Trophoblast cell (in vitro differentiated cells and primary cell): ENCODE measurements at regions not wholly inside any gene's neighbourhood (a gene's known extent, or its start where the extent isn't known, plus 50 kb on each side); places are given as distances from the start of the nearest gene placed in this dataset.
"Not testable (repeated sequence)": the region's sequence is repeated elsewhere in the genome, so short reads cannot be mapped to it uniquely, and the experiment has no call there.

Experiments used
- DNase-seq, 2 donors: peaks; one replicate each; pipeline ENCODE4 v3.0.0-alpha.2; 2016
- H2AFZ ChIP-seq: 2 replicates; pipeline ENCODE4 v1.6.1; 2013; ENCODE audit warnings: low read length, moderate library complexity, mild to moderate bottlenecking; ENCODE audit not compliant: insufficient read depth, poor library complexity
- H2AK5ac ChIP-seq: 2 replicates; pipeline ENCODE4 v1.6.1; 2013; ENCODE audit warnings: mild to moderate bottlenecking, low read length
- H2BK120ac ChIP-seq: 2 replicates; pipeline ENCODE4 v1.6.1; 2013; ENCODE audit warnings: low read length, mild to moderate bottlenecking, moderate library complexity; ENCODE audit not compliant: insufficient read depth, poor library complexity
- H2BK12ac ChIP-seq: 2 replicates; pipeline ENCODE4 v1.6.1; 2013; ENCODE audit warnings: mild to moderate bottlenecking, low read length, moderate library complexity
- H2BK5ac ChIP-seq: 2 replicates; pipeline ENCODE4 v1.6.1; 2013; ENCODE audit warnings: low read length, low read depth, moderate library complexity, mild to moderate bottlenecking; ENCODE audit not compliant: poor library complexity
- H3K14ac ChIP-seq: 2 replicates; pipeline ENCODE4 v1.6.1; 2013; ENCODE audit warnings: mild to moderate bottlenecking, low read length
- H3K18ac ChIP-seq: 2 replicates; pipeline ENCODE4 v1.6.1; 2013; ENCODE audit warnings: mild to moderate bottlenecking, low read length
- H3K23ac ChIP-seq: 2 replicates; pipeline ENCODE4 v1.6.1; 2013; ENCODE audit warnings: low read length
- H3K27ac ChIP-seq: 2 replicates; pipeline ENCODE4 v1.5.1; 2013; ENCODE audit warnings: low read depth, mild to moderate bottlenecking, inconsistent platforms, low read length, moderate library complexity
- H3K27me3 ChIP-seq: 2 replicates; pipeline ENCODE4 v1.6.1; 2013; ENCODE audit warnings: inconsistent platforms, mild to moderate bottlenecking, low read length, moderate library complexity; ENCODE audit not compliant: insufficient read depth
- H3K36me3 ChIP-seq, 2 experiments: 1 replicate in 1 of 2; 2 replicates in 1 of 2; pipeline ENCODE4 v1.6.1; 2013; ENCODE audit warnings: low read length in 2 of 2, mild to moderate bottlenecking in 2 of 2, moderate library complexity in 1 of 2; ENCODE audit not compliant: insufficient read depth in 2 of 2, control insufficient read depth in 1 of 2
- H3K4ac ChIP-seq: 2 replicates; pipeline ENCODE4 v1.6.1; 2013; ENCODE audit warnings: low read depth, mild to moderate bottlenecking, low read length, moderate library complexity
- H3K4me1 ChIP-seq, 2 experiments: 1 replicate in 1 of 2; 2 replicates in 1 of 2; pipeline ENCODE4 v1.6.1; 2013; ENCODE audit warnings: low read length in 2 of 2, mild to moderate bottlenecking in 2 of 2, moderate library complexity in 1 of 2; ENCODE audit not compliant: insufficient read depth in 2 of 2, control insufficient read depth in 1 of 2
- H3K4me2 ChIP-seq: 2 replicates; pipeline ENCODE4 v1.6.1; 2013; ENCODE audit warnings: inconsistent platforms, mild to moderate bottlenecking, low read length, moderate library complexity
- H3K4me3 ChIP-seq: 2 replicates; pipeline ENCODE4 v1.5.1; 2013; ENCODE audit warnings: mild to moderate bottlenecking, low read depth, low read length, inconsistent platforms
- H3K79me1 ChIP-seq: one replicate; pipeline ENCODE4 v1.6.1; 2013; ENCODE audit warnings: low read length
- H3K79me2 ChIP-seq: 2 replicates; pipeline ENCODE4 v1.6.1; 2013; ENCODE audit warnings: low read length, mild to moderate bottlenecking; ENCODE audit not compliant: control insufficient read depth, insufficient read depth, poor library complexity
- H3K9ac ChIP-seq: 2 replicates; pipeline ENCODE4 v1.6.1; 2013; ENCODE audit warnings: mild to moderate bottlenecking, low read length
- H3K9me3 ChIP-seq: 2 replicates; pipeline ENCODE4 v1.6.1; 2013; ENCODE audit warnings: low read depth, mild to moderate bottlenecking, control low read depth, inconsistent platforms, low read length; ENCODE audit not compliant: insufficient read depth
- H4K12ac ChIP-seq: 2 replicates; pipeline ENCODE4 v1.6.1; 2013; ENCODE audit warnings: low read depth, mild to moderate bottlenecking, low read length, moderate library complexity
- H4K8ac ChIP-seq: 2 replicates; pipeline ENCODE4 v1.6.1; 2013; ENCODE audit warnings: low read depth, mild to moderate bottlenecking, low read length, moderate library complexity
- H4K91ac ChIP-seq: one replicate; pipeline ENCODE4 v1.6.1; 2013; ENCODE audit warnings: low read depth, mild to moderate bottlenecking, low read length, moderate library complexity
- WGBS: extraction: QIAGEN DNeasy Blood & Tissue Kit; methylation state at CpG from one replicate; pipeline ENCODE4 v1.1.7; 2013; ENCODE audit warnings: missing lambda C conversion rate; ENCODE audit not compliant: insufficient read length, insufficient coverage; ENCODE audit errors: extremely low coverage; 5-methylcytosine and 5-hydroxymethylcytosine counted together

GRCh38 chr21:10431995-10432394, 89.4 kb upstream of the TPTE start:
- not testable (repeated sequence) for H3K79me2 ChIP-seq, H4K12ac ChIP-seq
- WGBS = no CpG with 5 or more reads among the region's 6 CpGs

GRCh38 chr21:10432456-10432855, 88.9 kb upstream of the TPTE start:
- H3K27me3 ChIP-seq, H3K4ac ChIP-seq, H3K4me2 ChIP-seq, H3K79me2 ChIP-seq, H4K8ac ChIP-seq, H3K14ac ChIP-seq, H2BK12ac ChIP-seq, H3K36me3 ChIP-seq, H3K18ac ChIP-seq, H2BK5ac ChIP-seq, H2AFZ ChIP-seq, H3K4me3 ChIP-seq, H4K12ac ChIP-seq, H3K79me1 ChIP-seq, H2AK5ac ChIP-seq, H3K4me1 ChIP-seq, H2BK120ac ChIP-seq, H3K23ac ChIP-seq, H3K9ac ChIP-seq, H3K27ac ChIP-seq, H4K91ac ChIP-seq, DNase-seq: not testable (repeated sequence)
- peaks cover 26% of the 10 kb centered on the region for H3K9me3 ChIP-seq

More at GRCh38 chr21:10431995-10432394, 89.4 kb upstream of the TPTE start:
- H3K4me3 ChIP-seq, H3K27me3 ChIP-seq, H3K23ac ChIP-seq, H3K14ac ChIP-seq, H2AK5ac ChIP-seq, H3K18ac ChIP-seq, H2AFZ ChIP-seq, H3K4ac ChIP-seq, H2BK120ac ChIP-seq, H3K27ac ChIP-seq, H4K8ac ChIP-seq, H3K4me1 ChIP-seq, H2BK5ac ChIP-seq, H3K4me2 ChIP-seq, H4K91ac ChIP-seq, H3K79me1 ChIP-seq, DNase-seq, H3K36me3 ChIP-seq, H2BK12ac ChIP-seq, H3K9ac ChIP-seq: not testable (repeated sequence)
- H3K9me3 ChIP-seq = peaks cover 28% of the 10 kb centered on the region

- no CpG with 5 or more reads among the region's 4 CpGs for WGBS
- not testable (repeated sequence) for H3K9ac ChIP-seq, H2BK120ac ChIP-seq, H3K27me3 ChIP-seq, H3K23ac ChIP-seq, H2AFZ ChIP-seq, H3K79me1 ChIP-seq, H4K91ac ChIP-seq, H2BK12ac ChIP-seq, H4K8ac ChIP-seq, DNase-seq, H3K4me2 ChIP-seq, H3K18ac ChIP-seq, H3K27ac ChIP-seq, H2BK5ac ChIP-seq, H3K14ac ChIP-seq, H3K4ac ChIP-seq, H3K4me3 ChIP-seq, H2AK5ac ChIP-seq, H3K9me3 ChIP-seq, H3K4me1 ChIP-seq, H3K36me3 ChIP-seq, H3K79me2 ChIP-seq, H4K12ac ChIP-seq
These were observed 83.4 kb upstream of the TPTE start for GRCh38 chr21:10437977-10438376.

- not testable (repeated sequence) for H2BK12ac ChIP-seq, H3K18ac ChIP-seq, H4K91ac ChIP-seq, H3K4me1 ChIP-seq, H2AFZ ChIP-seq, H3K79me2 ChIP-seq, H2BK5ac ChIP-seq, H3K27me3 ChIP-seq, DNase-seq, H3K23ac ChIP-seq, H3K36me3 ChIP-seq, H2AK5ac ChIP-seq, H3K79me1 ChIP-seq, H4K8ac ChIP-seq, H3K4me3 ChIP-seq, H3K4ac ChIP-seq, H3K4me2 ChIP-seq, H2BK120ac ChIP-seq, H3K14ac ChIP-seq, H3K9ac ChIP-seq, H4K12ac ChIP-seq, H3K27ac ChIP-seq
- peaks cover 13% of the 10 kb centered on the region for H3K9me3 ChIP-seq
- WGBS = no CpG with 5 or more reads among the region's 2 CpGs
These were observed 80.7 kb upstream of the TPTE start for GRCh38 chr21:10440639-10441038.
